HuH-7 (cell line): ENCODE measurements at regions not wholly inside any gene's neighbourhood (a gene's known extent, or its start where the extent isn't known, plus 50 kb on each side); places are given as distances from the start of the nearest gene placed in this dataset.
A peak's percentile ranks its signal among the peaks of the same experiment; 100 is the strongest.
"Not testable (repeated sequence)": the region's sequence is repeated elsewhere in the genome, so short reads cannot be mapped to it uniquely, and the experiment has no call there.

Source experiments
- DNase-seq: peaks from one replicate; pipeline ENCODE4 v3.0.0; 2011; ENCODE audit warnings: low spot score

GRCh38 chr1:245062741-245063305, 92.0 kb upstream of the KIF26B start:
- peak; percentile 10 for DNase-seq

GRCh38 chr1:245061808-245062207, 93.0 kb upstream of the KIF26B start:
- not testable (repeated sequence) for DNase-seq

GRCh38 chr1:245060684-245061374, 94.0 kb upstream of the KIF26B start:
- DNase-seq, result peak; percentile 54

GRCh38 chr1:245059806-245060424, 94.9 kb upstream of the KIF26B start:
- DNase-seq, result no peak

- no peak for DNase-seq
These were observed 95.9 kb upstream of the KIF26B start for GRCh38 chr1:245058882-245059281.

- DNase-seq, result no peak
These were observed 96.3 kb upstream of the KIF26B start for GRCh38 chr1:245058436-245058835.

- DNase-seq, result no peak
These were observed 97.9 kb upstream of the KIF26B start for GRCh38 chr1:245056913-245057312.

- not testable (repeated sequence) for DNase-seq
These were observed 98.5 kb upstream of the KIF26B start for GRCh38 chr1:245056296-245056695.

GRCh38 chr1:245055752-245056151, 99.0 kb upstream of the KIF26B start:
- DNase-seq, result no peak

- DNase-seq, result no peak
These were observed 100.1 kb upstream of the KIF26B start for GRCh38 chr1:245054507-245055270.

- no peak for DNase-seq
These were observed 100.7 kb upstream of the KIF26B start for GRCh38 chr1:245054105-245054504.

- DNase-seq, result no peak
These were observed 102.5 kb upstream of the KIF26B start for GRCh38 chr1:245052258-245052657.

- DNase-seq, result peak; percentile 48
These were observed 103.2 kb upstream of the KIF26B start for GRCh38 chr1:245051349-245052221.

GRCh38 chr1:245046769-245047168, 108.0 kb upstream of the KIF26B start:
- no peak for DNase-seq

- no peak for DNase-seq
These were observed 108.5 kb upstream of the KIF26B start for GRCh38 chr1:245046315-245046714.

GRCh38 chr1:245045087-245045881, 109.5 kb upstream of the KIF26B start:
- peak; percentile 43 for DNase-seq

GRCh38 chr1:245043611-245043940, 111.2 kb upstream of the KIF26B start:
- DNase-seq, result no peak

- no peak for DNase-seq
These were observed 113.6 kb upstream of the KIF26B start for GRCh38 chr1:245041058-245041698.

GRCh38 chr1:245039196-245039595, 115.6 kb upstream of the KIF26B start:
- no peak for DNase-seq

GRCh38 chr1:245036102-245036501, 118.7 kb upstream of the KIF26B start:
- DNase-seq, result no peak

- DNase-seq, result no peak
These were observed 123.7 kb upstream of the KIF26B start for GRCh38 chr1:245031041-245031440.
